ENCODE measurements at regions not wholly inside any gene's neighbourhood (a gene's known extent, or its start where the extent isn't known, plus 50 kb on each side); places are given as distances from the start of the nearest gene placed in this dataset.

- TF ChIP-seq CTCF (IDR thresholded peaks at IDR 0.05) (no peak), POLR2A (IDR thresholded peaks at IDR 0.05) (no peak)
Measured at GRCh38 chr2:64804651-64805050, 150.9 kb upstream of the SERTAD2 start.
